Astrocyte of the cerebellum (primary cell): ENCODE measurements at regions not wholly inside any gene's neighbourhood (a gene's known extent, or its start where the extent isn't known, plus 50 kb on each side); places are given as distances from the start of the nearest gene placed in this dataset.

Experiments used
- DNase-seq: peaks from one replicate; pipeline ENCODE4 v3.0.0-alpha.2; 2011; ENCODE audit warnings: low read depth
- H3K4me3 ChIP-seq: 2 replicates; pipeline ENCODE4 v1.5.1; 2011; ENCODE audit warnings: mild to moderate bottlenecking, low read depth, low read length, moderate library complexity
- in situ Hi-C: cut with HindIII; loops from 2 replicates; pipeline ENCODE4 v1.10.0; 2017; ENCODE audit warnings: low sequenced_read_pairs
- TF ChIP-seq, protein P1 (sequence below): IDR thresholded peaks from 2 replicates; pipeline ENCODE4 v1.5.1; 2012; ENCODE audit warnings: low read length, low read depth, moderate library complexity, mild to moderate bottlenecking; ENCODE audit errors: missing control alignments

DNA sequence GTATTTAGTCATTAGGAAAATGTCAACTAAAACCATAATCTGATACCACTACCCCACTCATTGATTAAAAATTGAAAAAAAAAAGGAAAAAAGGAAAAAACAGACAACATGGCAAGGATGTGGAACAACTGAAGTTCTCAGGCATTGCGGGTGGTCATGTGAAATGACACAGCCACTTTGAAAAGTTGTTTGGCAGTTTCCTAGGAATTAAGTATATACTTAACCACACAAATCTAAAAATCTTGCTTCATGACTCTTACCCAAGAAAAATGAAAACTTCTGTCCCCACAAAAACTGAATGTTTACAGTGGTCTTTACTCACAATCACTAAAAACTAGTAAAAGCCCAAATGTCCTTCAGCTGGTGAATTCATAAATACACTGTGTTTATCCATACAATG lies 254.5 kb downstream of the AHR start:
- H3K4me3 ChIP-seq, result no peak overlapping the region
- DNase-seq, result no peak
- in situ Hi-C loops, result no loop called here
- TF ChIP-seq, protein P1, sequence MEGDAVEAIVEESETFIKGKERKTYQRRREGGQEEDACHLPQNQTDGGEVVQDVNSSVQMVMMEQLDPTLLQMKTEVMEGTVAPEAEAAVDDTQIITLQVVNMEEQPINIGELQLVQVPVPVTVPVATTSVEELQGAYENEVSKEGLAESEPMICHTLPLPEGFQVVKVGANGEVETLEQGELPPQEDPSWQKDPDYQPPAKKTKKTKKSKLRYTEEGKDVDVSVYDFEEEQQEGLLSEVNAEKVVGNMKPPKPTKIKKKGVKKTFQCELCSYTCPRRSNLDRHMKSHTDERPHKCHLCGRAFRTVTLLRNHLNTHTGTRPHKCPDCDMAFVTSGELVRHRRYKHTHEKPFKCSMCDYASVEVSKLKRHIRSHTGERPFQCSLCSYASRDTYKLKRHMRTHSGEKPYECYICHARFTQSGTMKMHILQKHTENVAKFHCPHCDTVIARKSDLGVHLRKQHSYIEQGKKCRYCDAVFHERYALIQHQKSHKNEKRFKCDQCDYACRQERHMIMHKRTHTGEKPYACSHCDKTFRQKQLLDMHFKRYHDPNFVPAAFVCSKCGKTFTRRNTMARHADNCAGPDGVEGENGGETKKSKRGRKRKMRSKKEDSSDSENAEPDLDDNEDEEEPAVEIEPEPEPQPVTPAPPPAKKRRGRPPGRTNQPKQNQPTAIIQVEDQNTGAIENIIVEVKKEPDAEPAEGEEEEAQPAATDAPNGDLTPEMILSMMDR, result no peak

DNA sequence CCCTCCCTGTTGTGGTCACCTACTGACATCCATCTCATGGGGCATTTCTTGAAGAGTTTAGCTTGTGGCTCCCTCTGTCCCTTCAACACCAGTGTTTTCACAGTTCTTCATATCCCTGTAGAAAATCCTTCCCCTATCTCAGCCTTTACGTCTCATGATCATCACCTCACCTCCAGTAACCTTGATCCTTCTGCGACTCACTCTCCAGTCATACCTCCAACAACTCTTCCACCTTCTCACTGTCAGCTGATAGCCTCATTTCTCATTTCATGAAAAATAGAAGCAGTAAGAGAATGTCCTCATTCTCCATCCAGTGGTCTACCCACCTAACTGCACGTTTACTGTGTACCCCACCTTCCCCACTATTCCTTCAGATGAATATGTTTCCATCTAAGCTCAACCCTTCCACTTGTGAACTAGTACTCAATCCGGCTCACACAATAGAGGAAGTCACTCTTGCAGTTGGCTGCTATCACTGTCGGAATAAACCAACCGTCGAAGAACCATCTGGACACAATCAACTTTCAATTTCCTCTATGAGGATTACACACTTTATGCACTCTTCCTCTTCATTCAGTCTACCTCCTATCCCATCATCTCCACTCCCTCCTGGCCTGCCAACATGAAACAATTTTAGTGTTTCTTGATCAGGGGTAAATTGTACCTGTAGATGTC lies 256.0 kb downstream of the AHR start:
- TF ChIP-seq, protein P1, result no peak
- in situ Hi-C loops, result no loop called here
- no peak for DNase-seq
- H3K4me3 ChIP-seq, result no peak overlapping the region

DNA sequence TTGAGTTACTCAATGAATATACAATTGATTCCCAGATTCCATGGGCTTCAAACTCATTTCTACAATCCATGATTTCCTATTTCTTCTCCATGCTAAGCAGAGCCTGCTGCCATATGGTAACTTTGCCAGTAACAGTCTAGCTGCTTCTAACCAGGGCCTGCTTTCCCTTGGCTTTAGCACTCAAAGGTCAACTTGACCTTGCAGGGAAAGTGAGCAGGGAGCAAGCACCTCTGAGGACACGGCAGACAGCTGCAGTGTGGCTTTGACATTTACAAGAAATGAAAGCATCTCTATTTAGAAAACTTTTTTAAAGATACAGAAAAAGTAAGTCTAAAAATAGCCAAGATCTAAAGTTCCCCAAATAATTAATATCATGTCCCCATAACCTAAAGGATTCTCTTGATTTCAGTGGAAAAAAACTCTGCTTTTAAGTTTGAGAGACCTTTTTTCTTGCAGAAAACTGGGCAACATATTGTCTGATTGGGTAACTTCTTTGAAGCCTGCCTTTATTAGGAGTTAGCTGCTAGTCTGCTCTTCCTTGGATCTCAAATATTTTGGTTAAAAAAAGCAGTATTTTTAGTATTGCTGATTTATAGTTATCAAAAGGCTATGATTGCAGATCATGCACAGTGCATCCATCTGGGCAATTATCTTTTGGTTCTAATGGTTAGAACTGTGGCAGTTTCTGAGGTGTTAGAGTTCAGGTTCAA lies 257.9 kb downstream of the AHR start:
- TF ChIP-seq, protein P1, result no peak
- in situ Hi-C loops, result no loop called here
- DNase-seq, result no peak
- H3K4me3 ChIP-seq, result no peak overlapping the region

DNA sequence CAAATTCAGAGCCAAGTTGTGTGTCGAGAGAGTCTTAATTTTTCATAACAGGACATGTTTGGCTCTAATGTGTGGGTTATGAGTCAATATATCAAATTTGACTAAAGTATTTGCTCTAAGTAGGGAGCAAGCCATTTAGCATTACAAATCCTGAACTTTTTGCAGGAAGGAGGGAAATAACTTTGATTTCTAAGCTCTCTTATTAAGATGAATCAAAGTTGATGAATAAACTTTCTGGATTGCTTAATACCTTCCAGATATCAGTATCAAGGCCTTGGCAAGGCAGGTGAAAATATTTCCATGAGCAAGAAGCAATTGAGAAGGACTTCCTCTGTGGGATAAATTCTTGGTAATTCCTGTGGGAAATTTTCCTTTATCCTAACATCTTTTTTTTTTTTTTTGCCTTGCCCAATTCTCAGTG lies 258.8 kb downstream of the AHR start:
- no peak overlapping the region for H3K4me3 ChIP-seq
- TF ChIP-seq, protein P1, result no peak
- in situ Hi-C loops, result no loop called here
- peak; percentile 15 for DNase-seq

DNA sequence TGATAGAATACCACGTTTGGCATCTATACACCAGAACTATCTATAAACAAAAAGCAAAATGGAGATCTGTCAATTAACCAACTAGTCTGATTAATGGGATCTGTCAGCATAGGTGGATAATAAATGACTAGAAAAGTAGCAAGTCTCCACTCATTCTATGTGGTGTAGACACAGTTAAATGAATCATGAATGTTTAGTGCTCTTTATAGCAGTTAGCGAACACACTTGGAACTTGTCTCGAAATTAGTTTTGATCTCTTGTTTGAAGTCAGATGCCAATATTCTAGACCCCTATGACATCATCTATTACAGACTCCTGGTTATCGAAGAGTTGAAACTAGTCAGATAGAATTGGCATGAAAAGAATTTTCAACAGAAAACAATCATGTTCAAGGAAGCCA lies 259.7 kb downstream of the AHR start:
- DNase-seq, result no peak
- in situ Hi-C loops, result no loop called here
- TF ChIP-seq, protein P1, result no peak
- no peak overlapping the region for H3K4me3 ChIP-seq

DNA sequence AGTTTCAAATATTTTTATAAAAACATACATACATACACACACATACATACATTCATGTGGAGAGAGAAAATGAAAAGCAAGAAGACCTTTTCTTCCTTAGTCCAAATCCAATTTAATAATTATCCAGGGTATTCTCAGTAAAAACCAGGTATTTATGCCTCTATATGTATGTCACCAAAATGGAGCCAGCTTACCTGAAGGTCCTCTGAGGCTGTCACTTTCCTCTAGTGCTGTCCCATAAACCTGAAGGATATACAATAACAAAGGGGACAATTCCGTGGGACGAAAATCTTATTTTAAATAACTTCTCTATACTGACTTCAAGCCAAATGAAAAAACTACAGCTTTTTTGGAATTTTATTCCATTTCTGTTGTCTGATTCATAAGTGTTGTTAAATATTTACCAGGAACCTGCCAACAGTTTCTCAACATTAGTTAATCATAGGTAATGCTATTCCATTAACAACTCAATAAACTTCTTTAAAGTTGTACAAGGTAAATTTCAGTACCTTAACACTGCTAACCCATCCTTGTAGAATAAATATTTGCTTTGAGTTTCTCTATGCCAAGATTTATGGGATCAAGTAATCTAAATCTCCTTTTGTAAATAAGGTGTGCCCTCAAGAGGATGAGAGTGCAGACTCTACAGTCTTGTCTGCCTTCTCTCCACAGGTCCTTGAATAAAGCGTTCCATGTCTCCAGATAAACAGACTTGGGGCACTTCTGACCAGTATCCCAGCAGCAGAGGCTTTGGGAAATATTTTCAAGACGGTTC lies 260.3 kb downstream of the AHR start:
- H3K4me3 ChIP-seq, result no peak overlapping the region
- in situ Hi-C loops, result no loop called here
- no peak for DNase-seq
- TF ChIP-seq, protein P1, result no peak
